ENCODE measurements at regions not wholly inside any gene's neighbourhood (a gene's known extent, or its start where the extent isn't known, plus 50 kb on each side); places are given as distances from the start of the nearest gene placed in this dataset.

DNA sequence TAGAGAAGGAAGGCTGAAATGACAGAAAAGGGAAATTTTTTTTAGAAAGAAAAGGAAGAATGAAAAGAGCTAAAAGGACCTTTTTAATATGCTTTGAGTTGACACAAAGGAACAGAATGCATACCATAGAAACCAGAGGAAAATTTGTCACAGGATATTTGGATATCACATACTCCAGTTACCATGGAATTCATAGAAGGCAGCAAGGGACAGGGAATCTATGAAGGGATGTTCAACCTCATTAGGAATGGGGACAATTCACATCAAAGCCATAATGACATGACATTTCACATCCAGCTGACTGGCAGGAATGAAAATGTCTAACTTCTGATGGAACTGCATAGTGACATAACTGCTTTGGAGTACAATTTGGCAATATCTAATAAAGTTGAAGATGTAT lies 469.4 kb downstream of the CCER1 start:
- no peaks in the 10 kb centered on the region for H3K36me3 ChIP-seq (ENCODE audit: low read length)

DNA sequence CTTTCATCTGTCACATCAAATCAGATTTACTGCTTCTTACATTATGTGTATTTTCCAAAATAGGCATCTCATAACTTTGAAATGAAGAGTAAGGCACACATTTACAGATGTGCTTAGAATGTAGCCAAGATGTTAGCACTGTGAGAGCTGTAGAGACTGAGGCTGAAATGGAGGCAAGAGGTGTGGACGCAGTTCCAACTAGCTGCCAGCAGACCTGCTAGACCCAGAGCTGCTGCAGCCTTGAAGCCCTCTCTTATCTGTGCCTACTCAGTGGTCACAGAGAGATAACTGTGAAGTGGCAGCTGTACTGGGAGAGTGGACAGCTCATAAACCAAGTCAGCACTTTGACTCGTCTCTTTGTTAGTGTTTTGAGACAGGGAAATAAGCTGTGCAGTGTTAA lies 470.9 kb downstream of the CCER1 start:
- TF ChIP-seq EZH2phosphoT487 (conservative IDR thresholded peaks at IDR 0.05; ENCODE audit: low read length), result no peak
- TF ChIP-seq, protein P1, sequence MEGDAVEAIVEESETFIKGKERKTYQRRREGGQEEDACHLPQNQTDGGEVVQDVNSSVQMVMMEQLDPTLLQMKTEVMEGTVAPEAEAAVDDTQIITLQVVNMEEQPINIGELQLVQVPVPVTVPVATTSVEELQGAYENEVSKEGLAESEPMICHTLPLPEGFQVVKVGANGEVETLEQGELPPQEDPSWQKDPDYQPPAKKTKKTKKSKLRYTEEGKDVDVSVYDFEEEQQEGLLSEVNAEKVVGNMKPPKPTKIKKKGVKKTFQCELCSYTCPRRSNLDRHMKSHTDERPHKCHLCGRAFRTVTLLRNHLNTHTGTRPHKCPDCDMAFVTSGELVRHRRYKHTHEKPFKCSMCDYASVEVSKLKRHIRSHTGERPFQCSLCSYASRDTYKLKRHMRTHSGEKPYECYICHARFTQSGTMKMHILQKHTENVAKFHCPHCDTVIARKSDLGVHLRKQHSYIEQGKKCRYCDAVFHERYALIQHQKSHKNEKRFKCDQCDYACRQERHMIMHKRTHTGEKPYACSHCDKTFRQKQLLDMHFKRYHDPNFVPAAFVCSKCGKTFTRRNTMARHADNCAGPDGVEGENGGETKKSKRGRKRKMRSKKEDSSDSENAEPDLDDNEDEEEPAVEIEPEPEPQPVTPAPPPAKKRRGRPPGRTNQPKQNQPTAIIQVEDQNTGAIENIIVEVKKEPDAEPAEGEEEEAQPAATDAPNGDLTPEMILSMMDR (IDR thresholded peaks at IDR 0.05; ENCODE audit: insufficient read depth, low read length, poor library complexity, severe bottlenecking), result no peak

More for the DNA sequence above, 469.4 kb downstream of the CCER1 start:
- TF ChIP-seq, protein P1 (IDR thresholded peaks at IDR 0.05; ENCODE audit: insufficient read depth, low read length, poor library complexity, severe bottlenecking), result no peak
- TF ChIP-seq EZH2phosphoT487 (conservative IDR thresholded peaks at IDR 0.05; ENCODE audit: low read length), result no peak
- Histone ChIP-seq H3K9me3 (ENCODE audit: insufficient read depth, low read length) (no peaks in the 10 kb centered on the region), H3K27me3 (ENCODE audit: low read length) (no peaks in the 10 kb centered on the region), H3F3A (ENCODE audit: insufficient read depth) (no peaks in the 10 kb centered on the region), H3K4me2 (ENCODE audit: low read depth, low read length, poor library complexity, severe bottlenecking) (no peak overlapping the region), H3K27ac (ENCODE audit: low read depth, low read length) (no peak overlapping the region), H3K79me2 (ENCODE audit: insufficient read depth, low read length) (no peaks in the 10 kb centered on the region), H3K9me2 (replicated peaks; ENCODE audit: insufficient read depth, low read length) (no peaks in the 10 kb centered on the region), H4K20me1 (ENCODE audit: low read depth, low read length) (no peaks in the 10 kb centered on the region), H2AFZ (ENCODE audit: low read depth, low read length, severe bottlenecking) (no peak overlapping the region), H3K9ac (ENCODE audit: low read length) (no peak overlapping the region), H3K4me3 (ENCODE audit: insufficient read depth, low read length, poor library complexity, severe bottlenecking) (no peak overlapping the region)

DNA sequence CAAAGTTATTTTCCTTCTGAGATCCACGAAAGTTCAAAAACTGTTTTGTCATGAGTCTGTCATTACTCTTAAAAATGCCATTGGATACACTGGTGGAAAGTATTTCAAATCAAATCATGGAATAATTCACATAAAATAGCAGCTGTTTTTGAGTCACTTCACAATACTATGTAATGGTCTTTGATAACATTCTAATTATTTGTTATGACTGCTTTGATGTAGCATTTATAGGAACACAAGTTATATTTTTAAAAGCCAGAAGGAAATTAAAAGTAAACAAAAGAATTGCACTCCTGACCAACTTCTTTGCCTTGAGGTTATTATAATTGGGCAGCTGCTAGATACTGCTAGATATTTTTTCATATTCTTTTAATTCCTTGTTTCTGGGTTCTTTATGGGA lies 473.2 kb downstream of the CCER1 start:
- H3K27ac ChIP-seq (ENCODE audit: low read depth, low read length), result no peak overlapping the region
- no peaks in the 10 kb centered on the region for H3K36me3 ChIP-seq (ENCODE audit: low read length)
- H4K20me1 ChIP-seq (ENCODE audit: low read depth, low read length), result no peaks in the 10 kb centered on the region
- H2AFZ ChIP-seq (ENCODE audit: low read depth, low read length, severe bottlenecking), result no peak overlapping the region
- no peak overlapping the region for H3K9ac ChIP-seq (ENCODE audit: low read length)
- no peak overlapping the region for H3K4me3 ChIP-seq (ENCODE audit: insufficient read depth, low read length, poor library complexity, severe bottlenecking)
- H3K9me3 ChIP-seq (ENCODE audit: insufficient read depth, low read length), result no peaks in the 10 kb centered on the region
- H3K4me2 ChIP-seq (ENCODE audit: low read depth, low read length, poor library complexity, severe bottlenecking), result no peak overlapping the region
- no peaks in the 10 kb centered on the region for H3K27me3 ChIP-seq (ENCODE audit: low read length)
- no peaks in the 10 kb centered on the region for H3K79me2 ChIP-seq (ENCODE audit: insufficient read depth, low read length)
- no peaks in the 10 kb centered on the region for H3F3A ChIP-seq (ENCODE audit: insufficient read depth)
- TF ChIP-seq, protein P1 (IDR thresholded peaks at IDR 0.05; ENCODE audit: insufficient read depth, low read length, poor library complexity, severe bottlenecking), result no peak
- TF ChIP-seq EZH2phosphoT487 (conservative IDR thresholded peaks at IDR 0.05; ENCODE audit: low read length), result no peak
- H3K9me2 ChIP-seq (replicated peaks; ENCODE audit: insufficient read depth, low read length), result no peaks in the 10 kb centered on the region

More for the DNA sequence above, 470.9 kb downstream of the CCER1 start:
- Histone ChIP-seq H3K79me2 (ENCODE audit: insufficient read depth, low read length) (no peaks in the 10 kb centered on the region), H4K20me1 (ENCODE audit: low read depth, low read length) (no peaks in the 10 kb centered on the region), H3K9me2 (replicated peaks; ENCODE audit: insufficient read depth, low read length) (no peaks in the 10 kb centered on the region), H2AFZ (ENCODE audit: low read depth, low read length, severe bottlenecking) (no peak overlapping the region), H3K27me3 (ENCODE audit: low read length) (no peaks in the 10 kb centered on the region), H3K4me2 (ENCODE audit: low read depth, low read length, poor library complexity, severe bottlenecking) (no peak overlapping the region), H3K9ac (ENCODE audit: low read length) (no peak overlapping the region), H3K9me3 (ENCODE audit: insufficient read depth, low read length) (no peaks in the 10 kb centered on the region), H3K4me3 (ENCODE audit: insufficient read depth, low read length, poor library complexity, severe bottlenecking) (no peak overlapping the region), H3F3A (ENCODE audit: insufficient read depth) (no peaks in the 10 kb centered on the region), H3K27ac (ENCODE audit: low read depth, low read length) (no peak overlapping the region), H3K36me3 (ENCODE audit: low read length) (no peaks in the 10 kb centered on the region)
